ENCODE measurements at regions not wholly inside any gene's neighbourhood (a gene's known extent, or its start where the extent isn't known, plus 50 kb on each side); places are given as distances from the start of the nearest gene placed in this dataset.
A peak's percentile ranks its signal among the peaks of the same experiment; 100 is the strongest.

GRCh38 chr3:187983484-187984124 is 170.4 kb upstream of the LPP start:
- H3K9me3 Mint-ChIP-seq, result no peaks in the 10 kb centered on the region
- H3K4me3 Mint-ChIP-seq, result no peak overlapping the region
- POLR2A ChIA-PET, result interaction anchor here (1.1 to 1.5 kb wide), 4 partner anchors 8 to 238 kb away, joined by 4 to 5 read pairs (median 4); partner anchors contain the start of gene BCL6
- H3K27ac Mint-ChIP-seq, result no peak overlapping the region
- H3K4me1 Mint-ChIP-seq, result peaks cover 64% of the 10 kb centered on the region
- peaks cover 9% of the 10 kb centered on the region for H3K36me3 Mint-ChIP-seq (ENCODE audit: low read depth)
- CTCF ChIA-PET, result interaction anchor here (1.5 kb wide), 1 partner anchor 8 kb away, joined by 5 read pairs; no protein-coding TSS in a partner anchor
- no peak for DNase-seq
- H3K27me3 Mint-ChIP-seq, result no peaks in the 10 kb centered on the region

- Mint-ChIP-seq H3K36me3 (ENCODE audit: low read depth) (peaks cover 7% of the 10 kb centered on the region), H3K27ac (no peak overlapping the region), H3K4me1 (peaks cover 49% of the 10 kb centered on the region), H3K9me3 (no peaks in the 10 kb centered on the region), H3K4me3 (no peak overlapping the region), H3K27me3 (no peaks in the 10 kb centered on the region)
- DNase-seq, result no peak
- CTCF ChIA-PET, result interaction anchor here (1.2 to 2.5 kb wide), 6 partner anchors 10 to 969 kb away, joined by 3 to 13 read pairs (median 6); partner anchors contain the start of gene RPL39L
- POLR2A ChIA-PET, result interaction anchor here (1.1 to 2.6 kb wide), 5 partner anchors 11 to 242 kb away, joined by 4 to 23 read pairs (median 5); partner anchors contain the start of gene BCL6
These were observed 168.3 kb upstream of the LPP start for GRCh38 chr3:187985647-187986046.

- H3K4me1 Mint-ChIP-seq, result peaks cover 51% of the 10 kb centered on the region
- CTCF ChIA-PET, result interaction anchor here (1.2 to 2.5 kb wide), 6 partner anchors 11 to 969 kb away, joined by 3 to 13 read pairs (median 6); partner anchors contain the start of gene RPL39L
- H3K36me3 Mint-ChIP-seq (ENCODE audit: low read depth), result peaks cover 13% of the 10 kb centered on the region
- H3K27ac Mint-ChIP-seq, result peak overlapping the region; percentile 74
- no peaks in the 10 kb centered on the region for H3K9me3 Mint-ChIP-seq
- no peaks in the 10 kb centered on the region for H3K27me3 Mint-ChIP-seq
- H3K4me3 Mint-ChIP-seq, result peak overlapping the region; percentile 6
- POLR2A ChIA-PET, result interaction anchor here (0.9 to 2.6 kb wide), 7 partner anchors 10 to 242 kb away, joined by 3 to 23 read pairs (median 5); partner anchors contain the start of gene BCL6
- peak; percentile 60 for DNase-seq
These were observed 167.4 kb upstream of the LPP start for GRCh38 chr3:187986514-187986934.

DNA sequence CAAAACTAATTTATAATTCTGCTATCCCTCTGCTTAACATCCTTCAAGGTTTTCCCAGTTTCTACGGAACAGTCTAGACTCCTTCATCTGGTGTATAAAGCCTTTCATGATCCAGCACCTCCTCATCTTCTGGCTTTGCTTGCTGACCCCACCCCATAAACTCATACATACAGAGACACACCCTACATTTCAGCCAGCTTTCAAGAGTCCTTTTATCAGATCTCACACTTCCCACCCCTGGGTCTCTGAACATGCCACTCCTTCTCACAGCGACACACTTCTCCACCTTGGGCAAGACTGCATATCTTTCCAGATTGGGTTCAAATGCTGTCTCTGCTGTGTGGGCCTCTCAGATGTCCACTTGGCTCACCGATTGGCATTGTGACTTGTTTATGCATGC is 166.8 kb upstream of the LPP start:
- ChIA-PET POLR2A (interaction anchor here (0.9 to 2.6 kb wide), 3 partner anchors 11 to 243 kb away, joined by 3 to 23 read pairs (median 18); partner anchors contain the start of gene BCL6), CTCF (interaction anchor here (1.5 to 2.5 kb wide), 3 partner anchors 12 to 247 kb away, joined by 8 to 13 read pairs (median 9); no protein-coding TSS in a partner anchor)
- H3K4me1 Mint-ChIP-seq, result peaks cover 48% of the 10 kb centered on the region
- peaks cover 13% of the 10 kb centered on the region for H3K36me3 Mint-ChIP-seq (ENCODE audit: low read depth)
- H3K27ac Mint-ChIP-seq, result peak overlapping the region; percentile 74
- H3K27me3 Mint-ChIP-seq, result no peaks in the 10 kb centered on the region
- peak overlapping the region; percentile 16 for H3K4me3 Mint-ChIP-seq
- no peak for DNase-seq
- H3K9me3 Mint-ChIP-seq, result peaks cover 5% of the 10 kb centered on the region

GRCh38 chr3:187987924-187988323 is 166.0 kb upstream of the LPP start:
- Mint-ChIP-seq H3K4me3 (no peak overlapping the region), H3K4me1 (peaks cover 51% of the 10 kb centered on the region), H3K27ac (peak overlapping the region; percentile 74), H3K36me3 (ENCODE audit: low read depth) (peaks cover 13% of the 10 kb centered on the region), H3K9me3 (peaks cover 11% of the 10 kb centered on the region), H3K27me3 (no peaks in the 10 kb centered on the region)
- ChIA-PET CTCF (interaction anchor here (2.5 kb wide), 1 partner anchor 12 kb away, joined by 13 read pairs; no protein-coding TSS in a partner anchor), POLR2A (interaction anchor here (1.5 to 2.6 kb wide), 3 partner anchors 8 to 13 kb away, joined by 4 to 23 read pairs (median 11); no protein-coding TSS in a partner anchor)
- peak; percentile 72 for DNase-seq

GRCh38 chr3:187989575-187990153 is 164.3 kb upstream of the LPP start:
- peaks cover 16% of the 10 kb centered on the region for H3K36me3 Mint-ChIP-seq (ENCODE audit: low read depth)
- DNase-seq, result no peak
- ChIA-PET POLR2A (interaction anchor here (1.0 to 2.2 kb wide), 4 partner anchors 10 to 244 kb away, joined by 3 to 11 read pairs (median 4); partner anchors contain the start of gene BCL6), CTCF (interaction anchor here (1.9 kb wide), 1 partner anchor 15 kb away, joined by 6 read pairs; no protein-coding TSS in a partner anchor)
- H3K9me3 Mint-ChIP-seq, result peaks cover 12% of the 10 kb centered on the region
- H3K27ac Mint-ChIP-seq, result no peak overlapping the region
- no peaks in the 10 kb centered on the region for H3K27me3 Mint-ChIP-seq
- peaks cover 62% of the 10 kb centered on the region for H3K4me1 Mint-ChIP-seq
- H3K4me3 Mint-ChIP-seq, result no peak overlapping the region

- H3K9me3 Mint-ChIP-seq, result peaks cover 12% of the 10 kb centered on the region
- POLR2A ChIA-PET, result no interaction called here
- CTCF ChIA-PET, result interaction anchor here (1.4 to 2.1 kb wide), 3 partner anchors 7 to 253 kb away, joined by 3 to 9 read pairs (median 9); no protein-coding TSS in a partner anchor
These were observed 161.3 kb upstream of the LPP start for GRCh38 chr3:187992609-187993008.

DNA sequence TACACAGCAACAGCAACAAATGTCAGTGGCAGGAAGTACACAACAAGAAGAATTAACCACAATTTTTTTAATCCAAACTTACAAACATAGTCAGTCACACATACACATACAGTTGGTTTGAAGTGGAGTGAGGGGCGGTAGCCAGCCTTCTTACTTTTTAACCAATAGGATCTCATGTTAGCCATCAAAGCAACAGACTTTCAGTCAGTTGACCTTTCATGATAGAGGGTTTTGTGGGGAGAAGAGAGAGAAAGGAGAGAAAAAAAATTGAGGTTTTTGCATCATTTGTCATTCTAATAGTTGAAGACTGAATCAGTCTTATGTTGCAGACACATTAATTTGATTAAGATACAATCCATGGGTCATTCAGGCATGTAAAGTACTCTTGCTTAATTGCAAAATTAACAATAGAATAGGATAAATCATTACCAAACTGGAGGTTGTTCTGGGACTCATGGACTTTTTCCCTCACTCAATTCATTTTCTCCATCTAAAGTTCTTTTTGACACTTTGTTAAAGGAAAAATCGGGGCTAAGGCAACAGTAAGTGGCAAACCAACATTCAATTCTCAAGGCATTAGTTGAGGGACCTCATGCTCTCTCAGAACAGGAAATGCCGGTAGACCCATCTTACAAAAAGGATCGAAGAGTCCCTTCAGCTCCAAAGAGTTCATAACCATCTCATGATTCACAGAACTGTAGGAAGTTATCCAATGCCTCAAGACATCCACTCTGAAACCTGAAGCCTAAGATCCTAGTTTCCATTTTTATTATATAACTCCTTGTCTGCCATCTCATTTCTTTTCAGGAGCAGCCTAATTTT is 159.5 kb upstream of the LPP start:
- peak overlapping the region; percentile 2 for H3K27ac Mint-ChIP-seq
- peaks cover 72% of the 10 kb centered on the region for H3K4me1 Mint-ChIP-seq
- H3K36me3 Mint-ChIP-seq (ENCODE audit: low read depth), result peaks cover 19% of the 10 kb centered on the region
- CTCF ChIA-PET, result no interaction called here
- peak; percentile 31 for DNase-seq
- H3K9me3 Mint-ChIP-seq, result peaks cover 12% of the 10 kb centered on the region
- POLR2A ChIA-PET, result interaction anchor here (0.8 to 1.0 kb wide), 2 partner anchors 18 to 247 kb away, joined by 3 read pairs; no protein-coding TSS in a partner anchor
- no peaks in the 10 kb centered on the region for H3K27me3 Mint-ChIP-seq
- no peak overlapping the region for H3K4me3 Mint-ChIP-seq

More at GRCh38 chr3:187992609-187993008, 161.3 kb upstream of the LPP start:
- Mint-ChIP-seq H3K4me1 (peaks cover 64% of the 10 kb centered on the region), H3K36me3 (ENCODE audit: low read depth) (peaks cover 19% of the 10 kb centered on the region), H3K4me3 (no peak overlapping the region), H3K27ac (no peak overlapping the region), H3K27me3 (no peaks in the 10 kb centered on the region)
- DNase-seq, result no peak

DNA sequence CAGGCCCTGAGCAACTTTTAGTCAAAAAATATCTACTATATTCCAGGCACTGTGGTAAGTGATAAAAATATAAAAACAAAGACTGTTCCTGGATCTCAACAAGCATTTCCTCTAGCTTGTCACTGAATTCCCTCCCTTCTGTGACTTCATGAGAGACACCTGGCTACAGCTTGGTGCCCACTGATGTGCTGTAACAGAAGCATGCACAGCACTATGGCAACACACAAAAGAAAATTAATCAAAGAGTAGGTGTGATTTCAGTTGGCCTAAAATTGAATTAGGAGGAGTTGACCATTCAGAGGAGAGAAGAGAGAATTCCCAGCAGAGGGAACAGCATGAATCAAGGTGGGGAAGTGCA is 158.9 kb upstream of the LPP start:
- CTCF ChIA-PET, result no interaction called here
- Mint-ChIP-seq H3K36me3 (ENCODE audit: low read depth) (peaks cover 20% of the 10 kb centered on the region), H3K4me3 (no peak overlapping the region), H3K4me1 (peaks cover 76% of the 10 kb centered on the region), H3K27ac (no peak overlapping the region), H3K9me3 (peaks cover 12% of the 10 kb centered on the region), H3K27me3 (no peaks in the 10 kb centered on the region)
- POLR2A ChIA-PET, result interaction anchor here (0.8 to 1.0 kb wide), 2 partner anchors 19 to 248 kb away, joined by 3 read pairs; no protein-coding TSS in a partner anchor
- DNase-seq, result no peak

GRCh38 chr3:187995667-187996066 is 158.3 kb upstream of the LPP start:
- Mint-ChIP-seq H3K4me3 (no peak overlapping the region), H3K27me3 (no peaks in the 10 kb centered on the region), H3K9me3 (peaks cover 12% of the 10 kb centered on the region), H3K27ac (no peak overlapping the region), H3K4me1 (peaks cover 81% of the 10 kb centered on the region), H3K36me3 (ENCODE audit: low read depth) (peaks cover 25% of the 10 kb centered on the region)
- CTCF ChIA-PET, result no interaction called here
- no peak for DNase-seq
- POLR2A ChIA-PET, result interaction anchor here (0.8 to 1.7 kb wide), 3 partner anchors 10 to 193 kb away, joined by 3 to 4 read pairs (median 3); no protein-coding TSS in a partner anchor

- Mint-ChIP-seq H3K9me3 (peaks cover 12% of the 10 kb centered on the region), H3K27ac (no peak overlapping the region), H3K27me3 (no peaks in the 10 kb centered on the region), H3K4me3 (no peak overlapping the region), H3K4me1 (peaks cover 85% of the 10 kb centered on the region), H3K36me3 (ENCODE audit: low read depth) (peaks cover 27% of the 10 kb centered on the region)
- DNase-seq, result no peak
- CTCF ChIA-PET, result interaction anchor here (1.6 to 2.1 kb wide), 4 partner anchors 22 to 258 kb away, joined by 4 to 6 read pairs (median 6); partner anchors contain the start of gene BCL6
- POLR2A ChIA-PET, result interaction anchor here (0.8 to 2.4 kb wide), 5 partner anchors 10 to 254 kb away, joined by 3 to 13 read pairs (median 4); partner anchors contain the start of gene BCL6
These were observed 157.3 kb upstream of the LPP start for GRCh38 chr3:187996609-187997008.

DNA sequence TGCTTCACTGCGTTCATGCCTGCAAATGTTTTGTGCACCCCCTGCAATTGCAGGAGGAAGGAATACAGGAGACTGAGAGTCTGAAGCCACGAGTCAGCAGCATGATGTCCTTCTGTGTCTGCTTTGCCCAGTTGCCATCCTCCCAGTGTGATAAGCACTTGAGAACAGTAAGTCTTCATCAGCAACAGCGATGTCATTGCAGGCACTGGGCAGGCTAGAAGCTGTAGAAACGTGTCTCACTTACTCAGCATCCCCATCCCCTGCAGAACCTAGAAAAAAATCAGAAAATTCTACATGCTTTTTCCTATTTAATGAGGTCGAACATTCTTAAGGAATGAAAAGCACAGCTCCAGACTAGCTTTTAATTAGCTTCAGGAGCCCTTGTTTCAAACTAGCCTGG is 156.5 kb upstream of the LPP start:
- DNase-seq, result no peak
- H3K36me3 Mint-ChIP-seq (ENCODE audit: low read depth), result peaks cover 27% of the 10 kb centered on the region
- H3K9me3 Mint-ChIP-seq, result peaks cover 4% of the 10 kb centered on the region
- CTCF ChIA-PET, result interaction anchor here (0.6 to 2.1 kb wide), 5 partner anchors 23 to 279 kb away, joined by 4 to 6 read pairs (median 5); partner anchors contain the start of gene BCL6
- H3K27me3 Mint-ChIP-seq, result no peaks in the 10 kb centered on the region
- no peak overlapping the region for H3K27ac Mint-ChIP-seq
- H3K4me1 Mint-ChIP-seq, result peaks cover 94% of the 10 kb centered on the region
- H3K4me3 Mint-ChIP-seq, result no peak overlapping the region
- POLR2A ChIA-PET, result interaction anchor here (1.5 to 2.4 kb wide), 4 partner anchors 11 to 255 kb away, joined by 3 to 13 read pairs (median 5); partner anchors contain the start of gene BCL6
